HFF-Myc (cell line): ENCODE measurements at regions not wholly inside any gene's neighbourhood (a gene's known extent, or its start where the extent isn't known, plus 50 kb on each side); places are given as distances from the start of the nearest gene placed in this dataset.
"Not testable (repeated sequence)": the region's sequence is repeated elsewhere in the genome, so short reads cannot be mapped to it uniquely, and the experiment has no call there.

ENCODE experiments used
- DNase-seq: peaks from one replicate; pipeline ENCODE4 v3.0.0-alpha.2; 2011; ENCODE audit warnings: low read depth; ENCODE audit errors: extremely low read depth
- H3K4me3 ChIP-seq: replicated peaks from 2 replicates; pipeline ENCODE4 v1.5.1; 2011; ENCODE audit warnings: low read depth, mild to moderate bottlenecking, control low read depth, low read length
- TF ChIP-seq, protein P1 (sequence below): IDR thresholded peaks from 2 replicates; pipeline ENCODE4 v1.5.1; 2012; ENCODE audit warnings: mild to moderate bottlenecking, low read depth, low read length, control low read depth; ENCODE audit errors: missing control alignments

DNA sequence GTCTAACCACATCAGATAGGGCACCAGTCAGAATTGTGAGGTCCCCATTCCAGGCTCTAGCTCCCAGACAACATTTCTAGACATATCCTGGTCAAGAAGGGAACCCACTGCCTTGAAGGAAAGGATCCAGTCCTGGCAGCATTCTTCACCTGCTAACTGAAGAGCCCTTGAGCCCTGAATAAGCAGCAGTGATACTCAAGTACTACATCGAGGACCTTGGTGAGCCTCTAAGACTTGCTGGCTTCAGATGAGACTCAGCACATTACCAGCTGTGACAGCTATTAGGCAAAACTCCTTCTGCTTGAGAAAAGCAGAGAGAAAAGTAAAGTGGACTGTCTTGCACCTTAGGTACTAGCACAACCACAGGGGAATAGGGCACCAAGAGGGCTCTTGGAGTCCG, 205.8 kb upstream of the F9 start:
- TF ChIP-seq, protein P1, sequence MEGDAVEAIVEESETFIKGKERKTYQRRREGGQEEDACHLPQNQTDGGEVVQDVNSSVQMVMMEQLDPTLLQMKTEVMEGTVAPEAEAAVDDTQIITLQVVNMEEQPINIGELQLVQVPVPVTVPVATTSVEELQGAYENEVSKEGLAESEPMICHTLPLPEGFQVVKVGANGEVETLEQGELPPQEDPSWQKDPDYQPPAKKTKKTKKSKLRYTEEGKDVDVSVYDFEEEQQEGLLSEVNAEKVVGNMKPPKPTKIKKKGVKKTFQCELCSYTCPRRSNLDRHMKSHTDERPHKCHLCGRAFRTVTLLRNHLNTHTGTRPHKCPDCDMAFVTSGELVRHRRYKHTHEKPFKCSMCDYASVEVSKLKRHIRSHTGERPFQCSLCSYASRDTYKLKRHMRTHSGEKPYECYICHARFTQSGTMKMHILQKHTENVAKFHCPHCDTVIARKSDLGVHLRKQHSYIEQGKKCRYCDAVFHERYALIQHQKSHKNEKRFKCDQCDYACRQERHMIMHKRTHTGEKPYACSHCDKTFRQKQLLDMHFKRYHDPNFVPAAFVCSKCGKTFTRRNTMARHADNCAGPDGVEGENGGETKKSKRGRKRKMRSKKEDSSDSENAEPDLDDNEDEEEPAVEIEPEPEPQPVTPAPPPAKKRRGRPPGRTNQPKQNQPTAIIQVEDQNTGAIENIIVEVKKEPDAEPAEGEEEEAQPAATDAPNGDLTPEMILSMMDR: no peak
- no peak overlapping the region for H3K4me3 ChIP-seq
- no peak for DNase-seq

- not testable (repeated sequence) for DNase-seq, H3K4me3 ChIP-seq
These were observed 209.7 kb upstream of the F9 start for GRCh38 chrX:139320661-139321354.

DNA sequence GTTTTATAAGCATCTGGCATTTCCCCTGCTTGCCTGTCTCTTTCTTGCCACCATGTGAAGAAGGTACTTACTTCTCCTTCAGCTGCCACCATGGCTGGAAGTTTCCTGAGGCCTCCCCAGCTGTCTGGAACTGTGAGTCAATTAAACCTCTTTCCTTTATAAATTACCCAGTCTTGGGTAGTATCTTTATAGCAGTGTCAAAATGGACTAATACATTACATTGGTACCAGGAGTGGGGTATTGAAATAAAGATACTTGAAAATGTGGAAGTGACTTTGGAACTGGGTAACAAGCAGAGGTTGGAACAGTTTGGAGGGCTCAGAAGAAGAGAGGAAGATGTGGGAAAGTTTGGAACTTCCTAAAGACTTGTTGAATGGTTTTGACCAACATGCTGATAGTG, 223.9 kb upstream of the F9 start:
- H3K4me3 ChIP-seq, DNase-seq: not testable (repeated sequence)

- DNase-seq: no peak
- H3K4me3 ChIP-seq: no peak overlapping the region
- TF ChIP-seq, protein P1: no peak
These were observed 226.1 kb upstream of the F9 start for GRCh38 chrX:139304471-139304870.

- H3K4me3 ChIP-seq: no peak overlapping the region
- DNase-seq: no peak
- TF ChIP-seq, protein P1: no peak
These were observed 231.2 kb upstream of the F9 start for GRCh38 chrX:139299309-139299708.

GRCh38 chrX:139298437-139298836, 232.1 kb upstream of the F9 start:
- no peak overlapping the region for H3K4me3 ChIP-seq
- TF ChIP-seq, protein P1: no peak
- no peak for DNase-seq

GRCh38 chrX:139297638-139298037, 232.9 kb upstream of the F9 start:
- no peak for DNase-seq
- H3K4me3 ChIP-seq: no peak overlapping the region
- TF ChIP-seq, protein P1: no peak

DNA sequence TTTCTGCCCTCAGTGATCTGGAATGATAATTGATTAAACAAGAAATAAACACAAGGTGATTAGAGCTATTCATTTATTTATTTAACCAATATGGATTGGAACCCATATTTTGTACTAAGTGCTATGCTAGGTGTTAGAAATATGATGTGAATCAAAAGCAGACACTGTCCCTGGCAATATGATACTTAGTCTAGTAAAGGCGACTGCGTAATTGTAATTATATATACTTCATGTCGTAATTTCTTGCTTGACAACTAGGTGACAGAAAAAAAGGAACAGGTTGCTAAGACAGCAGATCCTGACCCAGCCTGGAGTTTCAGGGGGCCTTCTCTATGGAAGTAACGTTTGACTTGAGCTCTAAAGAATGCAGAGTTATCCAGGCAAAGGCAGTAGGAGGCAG, 236.5 kb upstream of the F9 start:
- DNase-seq: no peak
- TF ChIP-seq, protein P1: no peak
- H3K4me3 ChIP-seq: no peak overlapping the region
